Neural cell (in vitro differentiated cells): ENCODE measurements at regions not wholly inside any gene's neighbourhood (a gene's known extent, or its start where the extent isn't known, plus 50 kb on each side); places are given as distances from the start of the nearest gene placed in this dataset.

Experiments
- EP300 ChIP-seq: fragments of 450-650 bp; conservative IDR thresholded peaks from 2 replicates; pipeline ENCODE4 v1.6.1; 2014; ENCODE audit warnings: antibody characterized with exemption, mild to moderate bottlenecking, moderate library complexity; ENCODE audit not compliant: poor library complexity, severe bottlenecking
- EZH2 ChIP-seq: fragments of 200-600, 300-800 bp; shearing (Covaris generic), sonication (generic); IDR thresholded peaks from 2 replicates; pipeline ENCODE4 v1.6.1; 2014; ENCODE audit warnings: antibody characterized with exemption, low read length, borderline replicate concordance, mild to moderate bottlenecking; ENCODE audit not compliant: insufficient read depth, poor library complexity, severe bottlenecking
- MXI1 ChIP-seq: fragments of 450-650 bp; conservative IDR thresholded peaks from 2 replicates; pipeline ENCODE4 v1.6.1; 2014; ENCODE audit warnings: antibody characterized with exemption, mild to moderate bottlenecking; ENCODE audit not compliant: poor library complexity, severe bottlenecking
- POLR2AphosphoS5 ChIP-seq: IDR thresholded peaks from 2 replicates; pipeline ENCODE4 v1.6.1; 2012
- RAD21 ChIP-seq: fragments of 450-650 bp; conservative IDR thresholded peaks from 2 replicates; pipeline ENCODE4 v1.6.1; 2014; ENCODE audit warnings: antibody characterized with exemption, mild to moderate bottlenecking, moderate library complexity
- SMC3 ChIP-seq: fragments of 450-650 bp; conservative IDR thresholded peaks from 2 replicates; pipeline ENCODE4 v1.6.1; 2014; ENCODE audit warnings: antibody characterized with exemption, mild to moderate bottlenecking, moderate library complexity; ENCODE audit not compliant: poor library complexity
- TF ChIP-seq, protein P1 (sequence below): fragments of 450-650 bp; IDR thresholded peaks from 2 replicates; pipeline ENCODE4 v1.5.1; 2014; ENCODE audit warnings: antibody characterized with exemption, mild to moderate bottlenecking, moderate library complexity; ENCODE audit not compliant: poor library complexity, severe bottlenecking

DNA sequence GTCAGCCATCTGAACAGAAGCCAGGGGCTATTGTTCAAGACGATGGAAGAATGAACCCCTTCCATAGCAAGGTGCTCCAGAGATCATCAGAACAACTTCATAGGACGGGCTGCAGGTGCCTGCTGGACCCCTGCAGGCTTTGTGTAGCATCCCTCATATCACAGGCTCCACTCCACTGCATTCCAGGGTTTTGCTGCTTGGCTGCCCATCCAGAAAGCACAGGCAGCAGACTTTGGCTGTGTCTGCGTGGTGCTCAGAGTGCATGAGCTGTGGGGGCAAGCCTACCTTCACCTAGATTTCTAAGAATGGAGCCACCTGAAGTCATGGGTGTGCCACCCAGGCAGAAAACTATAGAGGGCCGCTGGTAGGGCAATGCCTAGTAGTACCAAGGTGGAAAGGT is 93.9 kb upstream of the NLRP1 start:
- TF ChIP-seq, protein P1, sequence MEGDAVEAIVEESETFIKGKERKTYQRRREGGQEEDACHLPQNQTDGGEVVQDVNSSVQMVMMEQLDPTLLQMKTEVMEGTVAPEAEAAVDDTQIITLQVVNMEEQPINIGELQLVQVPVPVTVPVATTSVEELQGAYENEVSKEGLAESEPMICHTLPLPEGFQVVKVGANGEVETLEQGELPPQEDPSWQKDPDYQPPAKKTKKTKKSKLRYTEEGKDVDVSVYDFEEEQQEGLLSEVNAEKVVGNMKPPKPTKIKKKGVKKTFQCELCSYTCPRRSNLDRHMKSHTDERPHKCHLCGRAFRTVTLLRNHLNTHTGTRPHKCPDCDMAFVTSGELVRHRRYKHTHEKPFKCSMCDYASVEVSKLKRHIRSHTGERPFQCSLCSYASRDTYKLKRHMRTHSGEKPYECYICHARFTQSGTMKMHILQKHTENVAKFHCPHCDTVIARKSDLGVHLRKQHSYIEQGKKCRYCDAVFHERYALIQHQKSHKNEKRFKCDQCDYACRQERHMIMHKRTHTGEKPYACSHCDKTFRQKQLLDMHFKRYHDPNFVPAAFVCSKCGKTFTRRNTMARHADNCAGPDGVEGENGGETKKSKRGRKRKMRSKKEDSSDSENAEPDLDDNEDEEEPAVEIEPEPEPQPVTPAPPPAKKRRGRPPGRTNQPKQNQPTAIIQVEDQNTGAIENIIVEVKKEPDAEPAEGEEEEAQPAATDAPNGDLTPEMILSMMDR, result no peak
- TF ChIP-seq EZH2, result no peak
- TF ChIP-seq MXI1, result no peak
- no peak for TF ChIP-seq POLR2AphosphoS5
- TF ChIP-seq EP300, result no peak
- TF ChIP-seq RAD21, result no peak
- TF ChIP-seq SMC3, result no peak
